Osteocyte (in vitro differentiated cells): ENCODE measurements at regions not wholly inside any gene's neighbourhood (a gene's known extent, or its start where the extent isn't known, plus 50 kb on each side); places are given as distances from the start of the nearest gene placed in this dataset.

Experiments
- DNase-seq: peaks from one replicate; pipeline ENCODE4 v3.0.0; 2021; ENCODE audit warnings: mixed read lengths; ENCODE audit not compliant: unreplicated experiment; ENCODE audit errors: extremely low spot score
- H3K27ac Mint-ChIP-seq: one replicate; pipeline ENCODE4 v1.8.0; 2021; ENCODE audit warnings: mild to moderate bottlenecking, mixed read lengths; ENCODE audit not compliant: unreplicated experiment
- H3K27me3 Mint-ChIP-seq: one replicate; pipeline ENCODE4 v1.8.0; 2021; ENCODE audit warnings: mixed read lengths; ENCODE audit not compliant: unreplicated experiment
- H3K36me3 Mint-ChIP-seq: one replicate; pipeline ENCODE4 v1.8.0; 2021; ENCODE audit warnings: mixed read lengths; ENCODE audit not compliant: unreplicated experiment
- H3K4me1 Mint-ChIP-seq: one replicate; pipeline ENCODE4 v1.8.0; 2021; ENCODE audit warnings: mixed read lengths; ENCODE audit not compliant: unreplicated experiment
- H3K4me3 Mint-ChIP-seq: one replicate; pipeline ENCODE4 v1.8.0; 2021; ENCODE audit warnings: mild to moderate bottlenecking, moderate library complexity, mixed read lengths; ENCODE audit not compliant: unreplicated experiment
- H3K9me3 Mint-ChIP-seq: one replicate; pipeline ENCODE4 v1.8.0; 2021; ENCODE audit warnings: mixed read lengths; ENCODE audit not compliant: unreplicated experiment
- CTCF ChIP-seq: fragments of 200-600 bp; sonication (generic); IDR thresholded peaks from 2 replicates; pipeline ENCODE4 v1.5.0; 2021; ENCODE audit warnings: antibody characterized with exemption, mild to moderate bottlenecking, moderate library complexity

- Mint-ChIP-seq H3K27me3 (no peaks in the 10 kb centered on the region), H3K4me1 (peaks cover 11% of the 10 kb centered on the region), H3K4me3 (no peak overlapping the region), H3K27ac (no peak overlapping the region), H3K9me3 (no peaks in the 10 kb centered on the region), H3K36me3 (no peaks in the 10 kb centered on the region)
- TF ChIP-seq CTCF, result no peak
- no peak for DNase-seq
Measured at GRCh38 chr3:147962408-147963164, 553.4 kb downstream of the ZIC1 start.

- Mint-ChIP-seq H3K36me3 (no peaks in the 10 kb centered on the region), H3K9me3 (no peaks in the 10 kb centered on the region), H3K27ac (no peak overlapping the region), H3K27me3 (no peaks in the 10 kb centered on the region), H3K4me3 (no peak overlapping the region), H3K4me1 (peaks cover 3% of the 10 kb centered on the region)
- no peak for DNase-seq
- no peak for TF ChIP-seq CTCF
Measured at GRCh38 chr3:147963711-147964110, 554.5 kb downstream of the ZIC1 start.

GRCh38 chr3:147975165-147975564, 566.0 kb downstream of the ZIC1 start:
- H3K4me3 Mint-ChIP-seq, result no peak overlapping the region
- DNase-seq, result no peak
- no peaks in the 10 kb centered on the region for H3K27me3 Mint-ChIP-seq
- H3K4me1 Mint-ChIP-seq, result peaks cover 5% of the 10 kb centered on the region
- no peak overlapping the region for H3K27ac Mint-ChIP-seq
- no peak for TF ChIP-seq CTCF
- H3K9me3 Mint-ChIP-seq, result no peaks in the 10 kb centered on the region
- H3K36me3 Mint-ChIP-seq, result no peaks in the 10 kb centered on the region

- H3K27me3 Mint-ChIP-seq, result no peaks in the 10 kb centered on the region
- H3K27ac Mint-ChIP-seq, result no peak overlapping the region
- H3K36me3 Mint-ChIP-seq, result no peaks in the 10 kb centered on the region
- DNase-seq, result no peak
- H3K9me3 Mint-ChIP-seq, result no peaks in the 10 kb centered on the region
- no peak for TF ChIP-seq CTCF
- H3K4me1 Mint-ChIP-seq, result peaks cover 5% of the 10 kb centered on the region
- no peak overlapping the region for H3K4me3 Mint-ChIP-seq
Measured at GRCh38 chr3:147977001-147977400, 567.8 kb downstream of the ZIC1 start.

GRCh38 chr3:147987549-147987948, 578.4 kb downstream of the ZIC1 start:
- H3K36me3 Mint-ChIP-seq, result no peaks in the 10 kb centered on the region
- no peak overlapping the region for H3K4me3 Mint-ChIP-seq
- no peak for DNase-seq
- no peak for TF ChIP-seq CTCF
- no peaks in the 10 kb centered on the region for H3K27me3 Mint-ChIP-seq
- H3K27ac Mint-ChIP-seq, result no peak overlapping the region
- no peaks in the 10 kb centered on the region for H3K4me1 Mint-ChIP-seq
- no peaks in the 10 kb centered on the region for H3K9me3 Mint-ChIP-seq
